Gastroesophageal sphincter (tissue), 3 donors: ENCODE measurements at regions not wholly inside any gene's neighbourhood (a gene's known extent, or its start where the extent isn't known, plus 50 kb on each side); places are given as distances from the start of the nearest gene placed in this dataset.

Source experiments
- CTCF ChIP-seq, 4 experiments: fragments of 200-600 bp in 2 of 4; fragments of 450-650 bp in 2 of 4; sonication (generic) in 1 of 4; IDR thresholded peaks; one replicate each; pipeline ENCODE4 v1.5.1; 2017 to 2019; ENCODE audit warnings: antibody characterized with exemption in 4 of 4, mild to moderate bottlenecking in 2 of 4, moderate library complexity in 2 of 4
- EP300 ChIP-seq: sonication (generic); formaldehyde crosslinking; IDR thresholded peaks from one replicate; pipeline ENCODE4 v1.6.1; 2017; ENCODE audit warnings: antibody characterized with exemption, mild to moderate bottlenecking
- POLR2A ChIP-seq, 2 donors: fragments of 450-650 bp; IDR thresholded peaks; one replicate each; pipeline ENCODE4 v1.6.1; 2017; ENCODE audit warnings: antibody characterized with exemption in 2 of 2, mild to moderate bottlenecking in 2 of 2, moderate library complexity in 1 of 2
- POLR2AphosphoS5 ChIP-seq: sonication (generic); formaldehyde crosslinking; IDR thresholded peaks from one replicate; pipeline ENCODE4 v1.6.1; 2017; ENCODE audit warnings: antibody characterized with exemption

GRCh38 chr3:104102386-104102785 is 1264.3 kb upstream of the ALCAM start:
- TF ChIP-seq CTCF (IDR thresholded peaks at IDR 0.05) (no peak), POLR2A (IDR thresholded peaks at IDR 0.05) (no peak), POLR2AphosphoS5 (no peak), EP300 (no peak)
